Epithelial cell of esophagus (primary cell): ENCODE measurements at regions not wholly inside any gene's neighbourhood (a gene's known extent, or its start where the extent isn't known, plus 50 kb on each side); places are given as distances from the start of the nearest gene placed in this dataset.
"Not testable (repeated sequence)": the region's sequence is repeated elsewhere in the genome, so short reads cannot be mapped to it uniquely, and the experiment has no call there.

Experiments used
- DNase-seq: peaks from one replicate; pipeline ENCODE4 v3.0.0; 2010; ENCODE audit warnings: low read depth
- H3K4me3 ChIP-seq: 2 replicates; pipeline ENCODE4 v1.5.1; 2011; ENCODE audit warnings: mild to moderate bottlenecking, low read length, control low read depth
- TF ChIP-seq, protein P1 (sequence below): IDR thresholded peaks from 2 replicates; pipeline ENCODE4 v1.5.1; 2011; ENCODE audit warnings: low read depth, mild to moderate bottlenecking, low read length, control low read depth, inconsistent platforms; ENCODE audit not compliant: insufficient read depth; ENCODE audit errors: missing control alignments

- TF ChIP-seq, protein P1, sequence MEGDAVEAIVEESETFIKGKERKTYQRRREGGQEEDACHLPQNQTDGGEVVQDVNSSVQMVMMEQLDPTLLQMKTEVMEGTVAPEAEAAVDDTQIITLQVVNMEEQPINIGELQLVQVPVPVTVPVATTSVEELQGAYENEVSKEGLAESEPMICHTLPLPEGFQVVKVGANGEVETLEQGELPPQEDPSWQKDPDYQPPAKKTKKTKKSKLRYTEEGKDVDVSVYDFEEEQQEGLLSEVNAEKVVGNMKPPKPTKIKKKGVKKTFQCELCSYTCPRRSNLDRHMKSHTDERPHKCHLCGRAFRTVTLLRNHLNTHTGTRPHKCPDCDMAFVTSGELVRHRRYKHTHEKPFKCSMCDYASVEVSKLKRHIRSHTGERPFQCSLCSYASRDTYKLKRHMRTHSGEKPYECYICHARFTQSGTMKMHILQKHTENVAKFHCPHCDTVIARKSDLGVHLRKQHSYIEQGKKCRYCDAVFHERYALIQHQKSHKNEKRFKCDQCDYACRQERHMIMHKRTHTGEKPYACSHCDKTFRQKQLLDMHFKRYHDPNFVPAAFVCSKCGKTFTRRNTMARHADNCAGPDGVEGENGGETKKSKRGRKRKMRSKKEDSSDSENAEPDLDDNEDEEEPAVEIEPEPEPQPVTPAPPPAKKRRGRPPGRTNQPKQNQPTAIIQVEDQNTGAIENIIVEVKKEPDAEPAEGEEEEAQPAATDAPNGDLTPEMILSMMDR: no peak
- H3K4me3 ChIP-seq: no peak overlapping the region
- no peak for DNase-seq
Observed at GRCh38 chr9:30103647-30104394, 2280.6 kb upstream of the ACO1 start.

GRCh38 chr9:30107134-30107533 is 2277.3 kb upstream of the ACO1 start:
- not testable (repeated sequence) for DNase-seq, H3K4me3 ChIP-seq

DNA sequence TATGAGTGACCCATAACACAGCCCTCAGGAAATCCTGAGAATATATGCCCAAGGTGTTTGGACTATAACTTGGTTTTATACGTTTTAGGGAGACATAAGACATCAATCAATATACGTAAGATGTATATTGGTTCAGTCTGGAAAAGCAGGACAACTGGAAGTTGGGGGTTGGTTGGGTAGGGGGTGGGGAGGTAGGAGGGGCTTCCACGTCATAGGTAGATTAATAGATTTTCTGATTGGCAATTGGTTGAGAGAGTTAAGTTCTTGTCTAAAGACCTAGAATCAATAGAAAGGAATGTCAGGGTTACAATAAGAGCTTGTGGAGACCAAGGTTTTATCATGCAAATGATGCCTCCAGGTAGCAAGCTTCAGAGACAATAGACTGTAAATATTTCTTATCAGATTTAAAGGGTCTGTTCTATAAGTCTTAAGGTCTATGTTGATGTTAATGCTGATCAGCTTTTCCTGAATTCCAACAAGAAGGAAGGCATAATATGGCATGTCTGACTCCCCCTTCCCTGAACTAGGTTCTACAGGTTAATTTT is 2267.7 kb upstream of the ACO1 start:
- no peak for DNase-seq
- H3K4me3 ChIP-seq: no peak overlapping the region
- TF ChIP-seq, protein P1: no peak

GRCh38 chr9:30120666-30121065 is 2263.8 kb upstream of the ACO1 start:
- H3K4me3 ChIP-seq: no peak overlapping the region
- TF ChIP-seq, protein P1: no peak
- peak; percentile 15 for DNase-seq

DNA sequence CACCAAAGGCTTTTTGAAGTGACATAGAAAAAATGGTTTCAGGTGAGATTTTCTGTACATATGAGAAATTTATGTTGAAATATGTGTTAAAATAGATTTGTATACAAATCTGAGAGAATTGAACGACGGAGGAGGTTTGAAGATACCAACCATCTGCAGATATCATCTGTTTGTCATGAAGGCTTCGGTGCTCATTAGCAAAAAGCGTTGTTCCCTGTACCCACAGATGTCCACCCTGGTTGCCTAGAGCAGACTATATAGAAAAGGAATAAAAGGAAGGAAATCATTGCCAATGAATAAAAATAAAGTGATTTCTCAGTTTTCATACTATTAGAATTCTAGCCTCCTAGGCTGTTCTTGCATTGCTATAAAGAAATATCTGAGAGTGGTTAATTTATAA is 2262.8 kb upstream of the ACO1 start:
- no peak overlapping the region for H3K4me3 ChIP-seq
- DNase-seq: no peak
- TF ChIP-seq, protein P1: no peak

DNA sequence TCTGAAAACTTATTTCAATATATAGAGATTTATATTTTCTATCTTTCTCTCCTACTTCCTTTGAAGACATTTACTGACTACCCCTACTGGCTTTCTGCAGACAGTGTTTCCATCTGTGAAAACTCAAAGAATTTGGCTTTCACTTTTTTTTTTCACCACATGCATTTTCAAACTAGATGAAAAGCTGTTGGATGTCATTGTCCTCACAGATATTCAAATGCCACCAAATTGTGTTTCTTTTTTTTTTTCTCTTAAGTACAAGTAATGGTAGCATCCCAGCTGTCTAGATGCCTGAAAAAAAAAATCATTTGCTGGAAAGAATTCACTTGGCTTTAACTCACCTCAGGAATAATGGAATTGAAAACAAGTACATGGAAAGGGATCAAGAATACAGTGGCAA is 2258.6 kb upstream of the ACO1 start:
- TF ChIP-seq, protein P1: no peak

DNA sequence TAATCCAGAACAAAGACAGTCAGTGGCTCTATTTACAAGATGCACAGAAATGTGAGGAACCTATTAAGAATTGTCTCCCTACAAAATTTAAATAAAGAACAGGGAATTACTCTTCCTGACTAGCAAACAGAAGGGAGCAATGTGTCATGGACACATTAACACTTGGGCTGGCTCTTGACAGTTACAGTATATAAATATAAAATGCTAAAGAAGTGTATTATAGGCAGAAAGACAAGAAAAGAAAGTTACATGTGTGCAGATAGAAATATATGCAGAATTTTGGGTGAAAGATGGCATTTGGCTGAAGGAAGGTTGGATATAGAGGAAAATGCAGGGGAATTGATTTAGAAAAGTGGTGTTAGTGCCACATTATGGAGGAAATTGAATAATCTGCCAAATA is 2257.1 kb upstream of the ACO1 start:
- DNase-seq: no peak
- no peak overlapping the region for H3K4me3 ChIP-seq
- TF ChIP-seq, protein P1: no peak

More for the DNA sequence above, 2258.6 kb upstream of the ACO1 start:
- H3K4me3 ChIP-seq: no peak overlapping the region
- no peak for DNase-seq
